ENCODE measurements at regions not wholly inside any gene's neighbourhood (a gene's known extent, or its start where the extent isn't known, plus 50 kb on each side); places are given as distances from the start of the nearest gene placed in this dataset.

- Histone ChIP-seq H4K20me1 (ENCODE audit: insufficient read depth, low read length) (no peaks in the 10 kb centered on the region), H3K4me3 (replicated peaks in 1 of 3; ENCODE audit: low read depth in 2 of 3, low read length in 3 of 3) (no peak overlapping the region), H3K79me2 (ENCODE audit: insufficient read depth, low read length) (no peaks in the 10 kb centered on the region), H3K36me3 (replicated peaks in 1 of 2; ENCODE audit: control insufficient read depth in 1 of 2, insufficient read depth in 2 of 2, low read length in 2 of 2) (no peaks in the 10 kb centered on the region), H3K4me2 (replicated peaks; ENCODE audit: extremely low read depth, low read length, poor library complexity, severe bottlenecking) (no peak overlapping the region), H3K9ac (ENCODE audit: insufficient read depth, low read length, poor library complexity, severe bottlenecking) (no peak overlapping the region), H2AFZ (ENCODE audit: insufficient read depth, low read depth, low read length, poor library complexity, severe bottlenecking) (no peak overlapping the region), H3K27me3 (ENCODE audit: control insufficient read depth in 2 of 2, insufficient read depth in 2 of 2, low read length in 2 of 2) (no peaks in the 10 kb centered on the region), H3K27ac (ENCODE audit: low read depth in 1 of 2, low read length in 2 of 2) (no peak overlapping the region), H3K4me1 (ENCODE audit: control insufficient read depth in 1 of 2, insufficient read depth in 2 of 2, low read length in 2 of 2) (no peaks in the 10 kb centered on the region), H3K9me3 (replicated peaks in 1 of 2; ENCODE audit: control insufficient read depth in 1 of 2, insufficient read depth in 1 of 2, low read length in 2 of 2) (no peaks in the 10 kb centered on the region)
- Mint-ChIP-seq H3K4me3 (no peak overlapping the region), H3K27ac (no peak overlapping the region), H3K9me3 (peaks cover 0 to 2% (median 0%) of the 10 kb centered on the region in 7 donors), H3K27me3 (ENCODE audit: low read depth in 3 of 3) (peaks cover 0 to 7% (median 0%) of the 10 kb centered on the region in 3 donors), H3K4me1 (no peaks in the 10 kb centered on the region), H3K36me3 (no peaks in the 10 kb centered on the region)
- DNase-seq, result no peak
- WGBS (ENCODE audit: insufficient coverage), result 86% methylated on average over 17 of the region's 17 CpGs
- TF ChIP-seq CTCF (IDR thresholded peaks at IDR 0.05), result no peak
- intact Hi-C loops (cut with micrococcal nuclease), result no loop called here
These were observed 201.6 kb upstream of the SALL3 start for GRCh38 chr18:78777992-78778391.

GRCh38 chr18:78778651-78779050 lies 201.0 kb upstream of the SALL3 start:
- H3K9me3 Mint-ChIP-seq, result peaks cover 0 to 2% (median 0%) of the 10 kb centered on the region in 7 donors
- no peak overlapping the region for H3K4me3 Mint-ChIP-seq
- WGBS (ENCODE audit: insufficient coverage), result 98% methylated on average over 12 of the region's 15 CpGs
- no peaks in the 10 kb centered on the region for H3K36me3 ChIP-seq (replicated peaks in 1 of 2; ENCODE audit: control insufficient read depth in 1 of 2, insufficient read depth in 2 of 2, low read length in 2 of 2)
- no peaks in the 10 kb centered on the region for H4K20me1 ChIP-seq (ENCODE audit: insufficient read depth, low read length)
- DNase-seq, result no peak
- peaks cover 0 to 3% (median 0%) of the 10 kb centered on the region in 3 donors for H3K27me3 Mint-ChIP-seq (ENCODE audit: low read depth in 3 of 3)
- intact Hi-C loops (cut with micrococcal nuclease), result no loop called here
- no peak overlapping the region for H3K27ac Mint-ChIP-seq
- H3K9ac ChIP-seq (ENCODE audit: insufficient read depth, low read length, poor library complexity, severe bottlenecking), result no peak overlapping the region
- H3K79me2 ChIP-seq (ENCODE audit: insufficient read depth, low read length), result no peaks in the 10 kb centered on the region
- no peaks in the 10 kb centered on the region for H3K9me3 ChIP-seq (replicated peaks in 1 of 2; ENCODE audit: control insufficient read depth in 1 of 2, insufficient read depth in 1 of 2, low read length in 2 of 2)
- no peaks in the 10 kb centered on the region for H3K36me3 Mint-ChIP-seq
- H3K4me1 ChIP-seq (ENCODE audit: control insufficient read depth in 1 of 2, insufficient read depth in 2 of 2, low read length in 2 of 2), result no peaks in the 10 kb centered on the region
- no peak overlapping the region for H3K4me2 ChIP-seq (replicated peaks; ENCODE audit: extremely low read depth, low read length, poor library complexity, severe bottlenecking)
- TF ChIP-seq CTCF (IDR thresholded peaks at IDR 0.05), result no peak
- no peak overlapping the region for H3K4me3 ChIP-seq (replicated peaks in 1 of 3; ENCODE audit: low read depth in 2 of 3, low read length in 3 of 3)
- no peaks in the 10 kb centered on the region for H3K27me3 ChIP-seq (ENCODE audit: control insufficient read depth in 2 of 2, insufficient read depth in 2 of 2, low read length in 2 of 2)
- H3K4me1 Mint-ChIP-seq, result no peaks in the 10 kb centered on the region
- no peak overlapping the region for H3K27ac ChIP-seq (ENCODE audit: low read depth in 1 of 2, low read length in 2 of 2)
- no peak overlapping the region for H2AFZ ChIP-seq (ENCODE audit: insufficient read depth, low read depth, low read length, poor library complexity, severe bottlenecking)
